Suprapubic skin (tissue), 4 donors: ENCODE measurements at regions not wholly inside any gene's neighbourhood (a gene's known extent, or its start where the extent isn't known, plus 50 kb on each side); places are given as distances from the start of the nearest gene placed in this dataset.

Source experiments
- DNase-seq, 2 donors: peaks; one replicate each; pipeline ENCODE4 v3.0.0-alpha.2; 2019; ENCODE audit warnings: low spot score in 2 of 2
- H3K27ac ChIP-seq: fragments of 200-600 bp; sonication (generic); one replicate; pipeline ENCODE4 v1.5.1; 2019
- H3K27me3 ChIP-seq: fragments of 200-600 bp; sonication (generic); one replicate; pipeline ENCODE4 v1.5.1; 2019
- H3K36me3 ChIP-seq: fragments of 200-600 bp; sonication (generic); one replicate; pipeline ENCODE4 v1.5.1; 2019
- H3K4me1 ChIP-seq: fragments of 200-600 bp; sonication (generic); one replicate; pipeline ENCODE4 v1.5.1; 2019
- H3K4me3 ChIP-seq: fragments of 200-600 bp; sonication (generic); one replicate; pipeline ENCODE4 v1.5.1; 2019; ENCODE audit warnings: mild to moderate bottlenecking
- H3K9me3 ChIP-seq: fragments of 200-600 bp; sonication (generic); one replicate; pipeline ENCODE4 v1.5.1; 2019
- CTCF ChIP-seq, 2 donors: fragments of 200-600 bp in 1 of 2; fragments of 450-650 bp in 1 of 2; sonication (generic) in 1 of 2; IDR thresholded peaks; one replicate each; pipeline ENCODE4 v1.5.1; 2016 to 2019; ENCODE audit warnings: antibody characterized with exemption in 2 of 2, mild to moderate bottlenecking in 1 of 2, moderate library complexity in 1 of 2
- EP300 ChIP-seq: sonication (generic); formaldehyde crosslinking; IDR thresholded peaks from one replicate; pipeline ENCODE4 v1.6.1; 2017; ENCODE audit warnings: antibody characterized with exemption
- POLR2A ChIP-seq, 2 donors: fragments of 450-650 bp; IDR thresholded peaks; one replicate each; pipeline ENCODE4 v1.6.1; 2017; ENCODE audit warnings: antibody characterized with exemption in 2 of 2, mild to moderate bottlenecking in 2 of 2, moderate library complexity in 2 of 2
- POLR2AphosphoS5 ChIP-seq, 3 donors: sonication (generic); formaldehyde crosslinking; IDR thresholded peaks; one replicate each; pipeline ENCODE4 v1.6.1; 2017; ENCODE audit warnings: antibody characterized with exemption in 3 of 3
- WGBS: methylation state at CpG from one replicate; pipeline ENCODE4 v1.1.5; 2018; 5-methylcytosine and 5-hydroxymethylcytosine counted together

GRCh38 chr12:127928178-127928577 lies 338.8 kb upstream of the TMEM132C start:
- Histone ChIP-seq H3K9me3 (no peaks in the 10 kb centered on the region), H3K27me3 (no peaks in the 10 kb centered on the region), H3K4me3 (no peak overlapping the region), H3K27ac (no peak overlapping the region), H3K36me3 (no peaks in the 10 kb centered on the region), H3K4me1 (no peaks in the 10 kb centered on the region)
- 57% methylated on average over 5 of the region's 5 CpGs for WGBS
- DNase-seq, result no peak
- TF ChIP-seq POLR2A (IDR thresholded peaks at IDR 0.05) (no peak), POLR2AphosphoS5 (IDR thresholded peaks at IDR 0.05) (no peak), EP300 (no peak), CTCF (IDR thresholded peaks at IDR 0.05) (no peak)

- DNase-seq, result no peak
- H3K27me3 ChIP-seq, result no peaks in the 10 kb centered on the region
- TF ChIP-seq CTCF (IDR thresholded peaks at IDR 0.05) (no peak), POLR2AphosphoS5 (IDR thresholded peaks at IDR 0.05) (no peak), POLR2A (IDR thresholded peaks at IDR 0.05) (no peak), EP300 (no peak)
- H3K4me3 ChIP-seq, result no peak overlapping the region
- H3K36me3 ChIP-seq, result no peaks in the 10 kb centered on the region
- no peak overlapping the region for H3K27ac ChIP-seq
- no peaks in the 10 kb centered on the region for H3K9me3 ChIP-seq
- WGBS, result 42% methylated on average over 3 of the region's 3 CpGs
- H3K4me1 ChIP-seq, result no peaks in the 10 kb centered on the region
Measured at GRCh38 chr12:127928615-127929571, 338.1 kb upstream of the TMEM132C start.

- H3K4me3 ChIP-seq, result no peak overlapping the region
- no peaks in the 10 kb centered on the region for H3K4me1 ChIP-seq
- H3K9me3 ChIP-seq, result no peaks in the 10 kb centered on the region
- no peak overlapping the region for H3K27ac ChIP-seq
- WGBS, result 39% methylated on average over 3 of the region's 5 CpGs
- H3K27me3 ChIP-seq, result no peaks in the 10 kb centered on the region
- H3K36me3 ChIP-seq, result no peaks in the 10 kb centered on the region
- DNase-seq, result no peak
- TF ChIP-seq EP300 (no peak), CTCF (IDR thresholded peaks at IDR 0.05) (no peak), POLR2AphosphoS5 (IDR thresholded peaks at IDR 0.05) (no peak), POLR2A (IDR thresholded peaks at IDR 0.05) (no peak)
Measured at GRCh38 chr12:127930122-127930521, 336.8 kb upstream of the TMEM132C start.

- no peaks in the 10 kb centered on the region for H3K4me1 ChIP-seq
- no peaks in the 10 kb centered on the region for H3K36me3 ChIP-seq
- TF ChIP-seq EP300, result no peak
- no peak for TF ChIP-seq POLR2A (IDR thresholded peaks at IDR 0.05)
- TF ChIP-seq POLR2AphosphoS5 (IDR thresholded peaks at IDR 0.05), result no peak
- no peak for TF ChIP-seq CTCF (IDR thresholded peaks at IDR 0.05)
- no peak overlapping the region for H3K4me3 ChIP-seq
- 80% methylated on average over 1 of the region's 1 CpG for WGBS
- no peak overlapping the region for H3K27ac ChIP-seq
- no peak for DNase-seq
- no peaks in the 10 kb centered on the region for H3K27me3 ChIP-seq
- H3K9me3 ChIP-seq, result no peaks in the 10 kb centered on the region
Measured at GRCh38 chr12:127934409-127934808, 332.6 kb upstream of the TMEM132C start.

- Histone ChIP-seq H3K4me1 (no peaks in the 10 kb centered on the region), H3K4me3 (no peak overlapping the region), H3K27me3 (no peaks in the 10 kb centered on the region), H3K27ac (no peak overlapping the region), H3K9me3 (no peaks in the 10 kb centered on the region), H3K36me3 (no peaks in the 10 kb centered on the region)
- no peak for DNase-seq
- TF ChIP-seq CTCF (IDR thresholded peaks at IDR 0.05) (no peak), POLR2AphosphoS5 (IDR thresholded peaks at IDR 0.05) (no peak), EP300 (no peak), POLR2A (IDR thresholded peaks at IDR 0.05) (no peak)
- 81% methylated on average over 2 of the region's 2 CpGs for WGBS
Measured at GRCh38 chr12:127936463-127936862, 330.5 kb upstream of the TMEM132C start.
